ENCODE measurements at regions not wholly inside any gene's neighbourhood (a gene's known extent, or its start where the extent isn't known, plus 50 kb on each side); places are given as distances from the start of the nearest gene placed in this dataset.

DNA sequence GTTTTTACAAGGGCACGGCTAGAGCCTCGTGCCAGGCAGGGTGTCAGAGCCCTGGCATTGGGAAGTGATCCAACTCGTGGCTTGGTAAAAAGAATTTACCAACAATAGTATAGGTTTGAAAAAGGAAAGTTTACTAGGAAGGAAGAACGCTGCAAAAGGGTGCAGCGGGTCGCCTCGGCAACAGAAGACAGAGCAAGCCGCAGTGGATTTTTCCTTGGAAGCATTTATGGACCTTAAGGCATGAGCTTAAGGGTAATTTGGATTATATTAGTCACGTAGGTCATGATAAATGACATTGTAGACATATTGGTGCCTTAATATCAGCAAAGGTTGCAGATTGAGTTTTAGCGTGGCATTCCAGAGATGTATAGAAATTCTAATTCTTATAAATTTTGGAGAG is 163.4 kb upstream of the PPP2R3A start:
- Histone ChIP-seq H4K5ac (ENCODE audit: low read depth, low read length) (no peak overlapping the region), H3K4me1 (ENCODE audit: control insufficient read depth, insufficient read depth, low read length) (no peaks in the 10 kb centered on the region), H3K27ac (ENCODE audit: insufficient read depth, low read length) (no peak overlapping the region), H4K8ac (ENCODE audit: low read depth in 2 of 2, low read length in 2 of 2) (no peak overlapping the region), H4K20me1 (ENCODE audit: insufficient read depth, low read length) (no peaks in the 10 kb centered on the region), H3K9me3 (ENCODE audit: control insufficient read depth, insufficient read depth, low read length) (no peaks in the 10 kb centered on the region), H3K9me1 (ENCODE audit: insufficient read depth, low read length) (no peaks in the 10 kb centered on the region), H3K4me2 (ENCODE audit: low read depth, low read length) (no peak overlapping the region), H3K56ac (ENCODE audit: extremely low read depth, insufficient read depth, low read length) (no peak overlapping the region), H3K23ac (ENCODE audit: low read depth, low read length) (no peak overlapping the region), H2BK120ac (ENCODE audit: low read depth, low read length) (no peak overlapping the region), H3K79me1 (ENCODE audit: low read depth in 1 of 2, low read length in 2 of 2) (no peaks in the 10 kb centered on the region), H3K14ac (replicated peaks; ENCODE audit: low read depth, low read length) (no peak overlapping the region), H4K91ac (ENCODE audit: insufficient read depth, low read depth, low read length) (no peak overlapping the region), H3K9ac (ENCODE audit: low read depth, low read length) (no peak overlapping the region), H2AFZ (replicated peaks; ENCODE audit: low read length, poor library complexity) (no peak overlapping the region), H2AK5ac (ENCODE audit: low read depth, low read length) (no peak overlapping the region), H2BK20ac (ENCODE audit: low read depth, low read length) (no peak overlapping the region), H2AK9ac (replicated peaks; ENCODE audit: low read depth, low read length, poor library complexity) (no peak overlapping the region), H3K27me3 (ENCODE audit: control insufficient read depth, insufficient read depth, low read length) (no peaks in the 10 kb centered on the region), H2BK5ac (ENCODE audit: low read depth, low read length, poor library complexity, severe bottlenecking) (no peak overlapping the region), H3K4me3 (ENCODE audit: insufficient read depth, low read depth, low read length) (no peak overlapping the region), H2BK15ac (ENCODE audit: low read depth, low read length) (no peak overlapping the region), H3K4ac (ENCODE audit: low read depth, low read length) (no peak overlapping the region), H3K18ac (ENCODE audit: low read depth, low read length) (no peak overlapping the region), H3K36me3 (ENCODE audit: control insufficient read depth, insufficient read depth, low read length) (no peaks in the 10 kb centered on the region)
- in situ Hi-C loops (cut with MboI; ENCODE audit: low sequenced_read_pairs): no loop called here
- BruUV-seq (replicated peaks): no TSS peak
- TF ChIP-seq MXI1 (IDR thresholded peaks at IDR 0.05; ENCODE audit: borderline replicate concordance, low read depth, low read length) (no peak), FOS (IDR thresholded peaks at IDR 0.05; ENCODE audit: low read depth, low read length) (no peak), RCOR1 (IDR thresholded peaks at IDR 0.05; ENCODE audit: insufficient replicate concordance, low read length) (no peak), RAD21 (IDR thresholded peaks at IDR 0.05; ENCODE audit: low read length) (no peak), POLR2A (IDR thresholded peaks at IDR 0.05; ENCODE audit: low read depth, low read length) (no peak)
- TF ChIP-seq, protein P1, sequence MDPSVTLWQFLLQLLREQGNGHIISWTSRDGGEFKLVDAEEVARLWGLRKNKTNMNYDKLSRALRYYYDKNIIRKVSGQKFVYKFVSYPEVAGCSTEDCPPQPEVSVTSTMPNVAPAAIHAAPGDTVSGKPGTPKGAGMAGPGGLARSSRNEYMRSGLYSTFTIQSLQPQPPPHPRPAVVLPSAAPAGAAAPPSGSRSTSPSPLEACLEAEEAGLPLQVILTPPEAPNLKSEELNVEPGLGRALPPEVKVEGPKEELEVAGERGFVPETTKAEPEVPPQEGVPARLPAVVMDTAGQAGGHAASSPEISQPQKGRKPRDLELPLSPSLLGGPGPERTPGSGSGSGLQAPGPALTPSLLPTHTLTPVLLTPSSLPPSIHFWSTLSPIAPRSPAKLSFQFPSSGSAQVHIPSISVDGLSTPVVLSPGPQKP (IDR thresholded peaks at IDR 0.05; ENCODE audit: borderline replicate concordance, low read depth, low read length): no peak
- ChIA-PET CTCF (no interaction called here), POLR2A (ENCODE audit: unreplicated experiment) (no interaction called here)
- ATAC-seq (ENCODE audit: low read depth) (no peak), DNase-seq (no peak)
- WGBS, 2 experiments (ENCODE audit: extremely low coverage in 2 of 2, insufficient read length in 1 of 2): no CpG with 5 or more reads among the region's 10 CpGs
- intact Hi-C loops (cut with micrococcal nuclease): no loop called here
- dilution Hi-C loops (cut with HindIII; ENCODE audit: low sequenced_read_pairs, unreplicated experiment): no loop called here
